Heart right ventricle (tissue), 16 donors: ENCODE measurements at regions not wholly inside any gene's neighbourhood (a gene's known extent, or its start where the extent isn't known, plus 50 kb on each side); places are given as distances from the start of the nearest gene placed in this dataset.

Experiments used
- ATAC-seq, 8 donors: fragments of 200-7000 bp; cut with Tn5 transposase; one replicate each; pipeline ENCODE4 v1.9.1; 2020; ENCODE audit warnings: mild to moderate bottlenecking in 8 of 8, moderate library complexity in 8 of 8, moderate number of reproducible peaks in 1 of 8
- DNase-seq, 2 donors: peaks; one replicate each; pipeline ENCODE4 v3.0.0-alpha.2; 2020
- H3K27ac ChIP-seq, 10 donors: fragments of 200-600 bp; sonication (generic) in 2 of 10; one replicate each; pipeline versions ENCODE4 v1.5.0 to v1.8.0; 2020 to 2022; ENCODE audit warnings: mild to moderate bottlenecking in 3 of 10
- H3K27me3 ChIP-seq, 7 donors: fragments of 200-600 bp; one replicate each; pipeline ENCODE4 v1.8.0; 2021 to 2022; ENCODE audit warnings: mild to moderate bottlenecking in 2 of 7
- H3K36me3 ChIP-seq, 9 donors: fragments of 200-600 bp; sonication (generic) in 1 of 9; one replicate each; pipeline versions ENCODE4 v1.5.0 to v1.8.0; 2020 to 2022; ENCODE audit warnings: mild to moderate bottlenecking in 2 of 9
- H3K4me1 ChIP-seq, 9 donors: fragments of 200-600 bp; sonication (generic) in 1 of 9; one replicate each; pipeline versions ENCODE4 v1.5.0 to v1.8.0; 2020 to 2022; ENCODE audit warnings: mild to moderate bottlenecking in 4 of 9
- H3K4me3 ChIP-seq, 10 donors: fragments of 200-600 bp; sonication (generic) in 2 of 10; one replicate each; pipeline versions ENCODE4 v1.5.0 to v1.8.0; 2020 to 2022; ENCODE audit warnings: mild to moderate bottlenecking in 7 of 10, moderate library complexity in 2 of 10
- H3K9me3 ChIP-seq, 11 donors: fragments of 200-600 bp in 10 of 11; sonication (generic) in 2 of 11; one replicate each; pipeline versions ENCODE4 v1.5.0 to v1.8.0; 2013 to 2022; ENCODE audit warnings: mild to moderate bottlenecking in 2 of 11, control low read depth in 1 of 11, moderate library complexity in 1 of 11
- CTCF ChIP-seq, 9 donors: fragments of 200-600 bp; sonication (generic) in 2 of 9; IDR thresholded peaks; one replicate each; pipeline versions ENCODE4 v1.5.0 to v1.8.0; 2021 to 2022; ENCODE audit warnings: antibody characterized with exemption in 9 of 9, mild to moderate bottlenecking in 5 of 9, moderate library complexity in 1 of 9
- WGBS, 2 donors: extraction: QIAGEN DNeasy Blood & Tissue Kit; methylation state at CpG; one replicate each; pipeline ENCODE4 v1.1.7; 2013; ENCODE audit warnings: inconsistent platforms in 1 of 2; 5-methylcytosine and 5-hydroxymethylcytosine counted together
- intact Hi-C, 10 donors: fragments of 100-400 bp; cut with DNase I; formaldehyde crosslinking; loops; one replicate each; pipeline versions ENCODE4 v1.11.1 to v1.14.2; 2022
- donor health status: Arrhythmogenic right ventricular cardiomyopathy.
- donor health status: ischemic (EF 13 %, LVEDD 7.1; RV severe dilation, severe dysfunction).
- donor health status: healthy with polysubstance abuse.
- donor health status: DM: no; HTN: yes; CAD: no.
- donor health status: DM: no; HTN: no; CAD: no.
- donor health status: ischemic (EF 25% LVEDD 6.9; RV normal size, moderate dysfunction).
- donor health status: ischemic (EF 25% LVEDD 5.7; RV mildly dilated, moderate dysfunction).
- donor health status: healthy.
- donor health status: DM: yes; HTN: yes; CAD: no.
- donor health status: Ischemic cardiomyopathy.
- donor health status: ischemic (EF 35%, LVEDD 5.7; RV mildly dilated, moderate dysfunction).
- donor health status: nonischemic (EF 11% LVEDD 7.7; RV severe dilation, severe dysfunction).
- donor health status: DM: yes; HTN: yes; CAD: no.
- donor health status: PGD.
- donor health status: ischemic (EF 29% LVEDD 5.4; RV normal size, mild dysfunction).
- donor health status: nonischemic (EF 23%, LVEDD 6.1; RV moderate dilation, normal function).

- Histone ChIP-seq H3K36me3 (no peaks in the 10 kb centered on the region), H3K9me3 (peaks cover 0 to 13% (median 0%) of the 10 kb centered on the region in 11 donors), H3K27ac (no peak overlapping the region), H3K4me1 (peaks cover 0 to 5% (median 0%) of the 10 kb centered on the region in 9 donors), H3K4me3 (no peak overlapping the region), H3K27me3 (no peaks in the 10 kb centered on the region)
- no peak for TF ChIP-seq CTCF (IDR thresholded peaks at IDR 0.05)
- WGBS, 2 donors, result 83 to 86% methylated on average over 5 of the region's 5 CpGs
- no peak for ATAC-seq
- no peak for DNase-seq
- intact Hi-C loops, result no loop called here
These were observed 657.6 kb upstream of the ZNF608 start for GRCh38 chr5:125404056-125404455.

- DNase-seq (no peak), ATAC-seq (peak in 4 of 8 donors; percentile 31 to 59 (median 38))
- no peak for TF ChIP-seq CTCF (IDR thresholded peaks at IDR 0.05)
- H3K27me3 ChIP-seq, result no peaks in the 10 kb centered on the region
- intact Hi-C loops, result loop anchor here in 1 of 10 donors (5.0 kb wide), 1 partner anchor 1736 kb away; no protein-coding TSS in a partner anchor
- WGBS, 2 donors, result 75 to 84% methylated on average over 4 of the region's 4 CpGs
- no peaks in the 10 kb centered on the region for H3K36me3 ChIP-seq
- H3K27ac ChIP-seq, result no peak overlapping the region
- H3K9me3 ChIP-seq, result peaks cover 0 to 13% (median 0%) of the 10 kb centered on the region in 11 donors
- H3K4me1 ChIP-seq, result peaks cover 0 to 49% (median 37%) of the 10 kb centered on the region in 9 donors
- H3K4me3 ChIP-seq, result no peak overlapping the region
These were observed 662.2 kb upstream of the ZNF608 start for GRCh38 chr5:125408448-125409233.

GRCh38 chr5:125409234-125409860, 662.9 kb upstream of the ZNF608 start:
- WGBS, 2 donors, result 77 to 78% methylated on average over 8 of the region's 8 CpGs

More at GRCh38 chr5:125409234-125409860, 662.9 kb upstream of the ZNF608 start:
- Histone ChIP-seq H3K27me3 (no peaks in the 10 kb centered on the region), H3K9me3 (peaks cover 0 to 13% (median 0%) of the 10 kb centered on the region in 11 donors), H3K36me3 (no peaks in the 10 kb centered on the region), H3K4me3 (no peak overlapping the region), H3K27ac (peak overlapping the region in 1 of 10 donors; percentile 48), H3K4me1 (peaks cover 0 to 51% (median 37%) of the 10 kb centered on the region in 9 donors)
- intact Hi-C loops, result loop anchor here in 1 of 10 donors (5.0 kb wide), 1 partner anchor 1737 kb away; no protein-coding TSS in a partner anchor
- ATAC-seq (no peak), DNase-seq (no peak)
- TF ChIP-seq CTCF (IDR thresholded peaks at IDR 0.05), result no peak
